GM18519 (cell line): ENCODE measurements at regions not wholly inside any gene's neighbourhood (a gene's known extent, or its start where the extent isn't known, plus 50 kb on each side); places are given as distances from the start of the nearest gene placed in this dataset.
"Not testable (repeated sequence)": the region's sequence is repeated elsewhere in the genome, so short reads cannot be mapped to it uniquely, and the experiment has no call there.

Experiments
- ATAC-seq: cut with Tn5 transposase; IDR thresholded peaks from one replicate; pipeline ENCODE4 v1.9.1; 2021; ENCODE audit warnings: mild to moderate bottlenecking, moderate library complexity; ENCODE audit not compliant: unreplicated experiment, low FRiP score

DNA sequence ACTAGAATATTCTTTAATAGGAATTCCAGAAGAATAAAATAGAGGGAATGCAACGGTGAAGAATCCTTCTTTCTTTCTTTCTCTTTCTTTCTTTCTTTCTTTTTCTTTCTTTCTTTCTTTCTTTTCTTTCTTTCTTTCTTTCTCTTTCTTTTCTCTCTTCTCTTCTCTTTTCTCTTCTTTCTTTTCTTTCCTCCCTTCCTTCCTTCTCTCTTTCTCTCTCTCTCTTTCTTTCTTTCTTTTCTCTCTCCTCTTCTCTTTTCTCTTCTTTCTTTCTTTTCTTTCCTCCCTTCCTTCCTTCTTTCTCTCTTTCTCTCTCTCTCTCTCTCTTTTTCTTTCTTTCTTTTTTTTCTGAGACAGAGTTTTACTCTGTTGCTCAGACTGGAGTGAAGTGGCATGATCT, 160.8 kb upstream of the PRICKLE1 start:
- ATAC-seq = no peak

DNA sequence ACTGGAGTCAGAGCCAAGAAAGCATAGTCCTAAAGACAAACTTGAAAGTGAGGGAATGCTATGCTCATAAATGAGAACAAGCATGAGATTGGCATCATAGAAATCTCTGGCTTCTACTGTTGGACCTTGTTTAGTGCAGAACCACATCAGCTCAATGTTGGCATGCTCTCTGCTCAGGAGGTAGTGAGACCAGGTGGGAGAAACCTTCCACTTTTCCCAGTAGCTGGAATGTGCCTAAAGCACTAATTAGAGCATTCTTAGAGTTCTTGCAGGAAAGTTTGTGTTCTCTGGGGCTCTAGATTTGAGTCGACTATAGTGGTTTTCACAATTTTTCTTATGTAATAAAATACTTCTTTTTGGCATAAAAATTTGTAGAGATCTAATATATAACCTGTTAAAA, 159.7 kb upstream of the PRICKLE1 start:
- no peak for ATAC-seq

DNA sequence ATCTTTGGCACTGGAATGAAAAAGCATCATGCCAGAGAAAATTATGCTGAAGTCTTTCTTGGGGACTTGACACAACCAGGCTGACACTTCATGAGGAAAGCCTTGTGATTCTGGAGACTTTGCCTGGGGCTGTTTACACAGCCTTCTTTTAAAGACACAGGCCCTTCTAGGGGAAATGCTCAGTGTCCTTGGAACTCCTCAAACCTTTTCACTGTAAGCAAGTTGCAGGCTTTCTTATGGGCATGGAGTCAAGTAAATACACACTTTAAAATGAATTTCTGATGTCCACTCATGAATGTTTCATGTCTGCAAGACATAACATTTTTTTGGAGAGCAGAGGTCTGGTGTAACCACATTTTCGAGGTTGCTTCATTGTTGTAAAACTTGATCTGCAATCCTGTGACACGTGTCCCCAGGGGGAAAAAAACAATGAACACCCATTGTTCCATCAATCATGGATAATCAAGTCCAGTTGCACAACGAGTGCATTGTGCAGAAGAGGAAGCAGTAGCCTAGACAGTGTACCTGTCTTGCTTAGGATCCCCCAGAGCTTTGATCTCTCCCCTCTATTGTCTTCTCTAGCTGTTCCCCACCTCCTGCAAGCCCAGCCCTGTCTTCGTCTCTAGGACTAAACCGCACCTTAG, 155.1 kb upstream of the PRICKLE1 start:
- ATAC-seq = no peak

DNA sequence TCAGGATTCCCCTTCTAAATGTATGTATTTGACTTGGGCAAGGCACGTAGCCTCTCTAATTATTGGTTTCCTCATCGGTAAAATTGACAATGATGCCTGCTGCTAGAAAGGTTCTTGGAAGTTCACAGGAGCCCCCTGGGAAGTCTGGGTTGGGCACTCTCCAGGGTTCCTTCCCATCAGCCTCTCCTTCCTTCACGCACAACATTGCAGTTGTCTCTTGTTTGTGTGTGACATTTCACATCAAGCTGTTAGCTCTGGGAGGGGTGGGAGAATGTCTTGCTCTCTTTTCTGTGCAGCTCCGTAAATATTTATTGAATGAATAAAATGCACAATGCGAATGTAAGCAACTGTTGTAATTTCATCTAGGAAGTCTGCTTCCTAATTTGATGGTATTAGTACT, 153.2 kb upstream of the PRICKLE1 start:
- ATAC-seq = no peak

DNA sequence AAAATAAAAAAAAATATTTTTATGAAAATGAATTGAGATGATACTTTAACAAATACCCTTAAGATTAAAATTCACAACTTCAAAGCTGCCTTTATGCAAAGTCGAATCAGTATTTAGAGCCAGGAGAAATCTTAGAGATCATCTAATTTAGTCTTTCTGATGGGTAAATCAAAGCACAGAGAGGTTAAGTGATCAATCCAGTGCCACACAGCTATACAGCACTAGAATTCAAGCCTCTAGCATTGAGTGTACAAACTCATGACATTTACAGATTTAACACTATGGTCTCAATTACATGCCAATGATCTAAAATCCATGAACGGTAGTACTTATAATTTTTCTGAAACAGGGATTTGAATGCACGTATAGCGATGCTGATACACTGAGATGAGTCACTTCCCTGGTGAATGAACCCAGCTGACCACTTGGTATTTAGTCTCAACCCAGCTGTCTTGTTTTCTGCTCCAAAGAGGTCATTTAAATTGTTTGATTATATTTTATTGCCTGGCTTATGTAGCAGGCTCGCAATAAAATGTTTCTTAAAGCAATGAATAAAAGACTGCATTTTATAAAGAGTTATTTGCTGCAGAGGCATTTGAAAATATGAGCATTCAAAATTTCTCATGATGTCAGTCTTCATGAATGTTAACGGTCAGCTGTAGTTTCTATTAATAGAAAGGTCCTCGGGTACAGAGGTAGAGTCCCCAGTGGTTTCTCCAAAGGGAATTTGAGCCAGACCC, 152.4 kb upstream of the PRICKLE1 start:
- no peak for ATAC-seq

DNA sequence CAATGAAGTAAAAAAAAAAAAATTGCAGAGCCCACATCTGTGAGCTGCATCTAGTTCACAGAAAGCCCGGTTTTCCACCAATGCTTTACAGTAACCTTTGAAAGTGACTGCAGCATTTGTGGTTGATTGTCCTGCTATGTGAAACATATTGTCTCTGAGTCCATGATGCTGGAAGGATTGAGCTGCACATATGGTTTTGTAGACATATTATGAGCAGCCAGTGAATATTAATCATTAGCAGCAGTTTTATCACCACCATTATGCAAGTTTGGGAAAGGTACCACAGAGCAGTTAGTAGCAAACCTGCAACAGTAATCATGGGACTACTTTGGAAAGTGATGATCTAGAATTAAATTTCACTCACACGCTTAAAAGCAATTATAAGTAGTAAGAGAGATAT, 151.5 kb upstream of the PRICKLE1 start:
- no peak for ATAC-seq

DNA sequence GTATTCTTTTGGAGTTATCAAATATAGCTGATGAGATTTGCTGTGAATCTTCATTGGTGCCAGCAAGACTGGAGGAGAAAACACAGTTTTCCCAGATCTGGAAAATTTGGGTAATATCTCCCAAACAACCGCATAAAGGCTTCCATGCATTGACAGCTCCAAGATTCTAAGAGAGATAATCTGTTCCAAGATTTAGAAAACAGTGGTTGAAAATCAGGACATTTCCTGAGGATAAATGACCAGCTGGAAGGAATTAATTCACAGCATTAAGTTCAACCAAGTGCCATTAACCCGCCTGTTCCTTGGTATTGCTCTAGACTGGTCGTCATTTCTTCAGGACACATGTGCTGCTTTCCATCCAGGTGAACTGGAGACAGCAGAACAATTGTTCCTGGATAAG, 147.9 kb upstream of the PRICKLE1 start:
- ATAC-seq = no peak

DNA sequence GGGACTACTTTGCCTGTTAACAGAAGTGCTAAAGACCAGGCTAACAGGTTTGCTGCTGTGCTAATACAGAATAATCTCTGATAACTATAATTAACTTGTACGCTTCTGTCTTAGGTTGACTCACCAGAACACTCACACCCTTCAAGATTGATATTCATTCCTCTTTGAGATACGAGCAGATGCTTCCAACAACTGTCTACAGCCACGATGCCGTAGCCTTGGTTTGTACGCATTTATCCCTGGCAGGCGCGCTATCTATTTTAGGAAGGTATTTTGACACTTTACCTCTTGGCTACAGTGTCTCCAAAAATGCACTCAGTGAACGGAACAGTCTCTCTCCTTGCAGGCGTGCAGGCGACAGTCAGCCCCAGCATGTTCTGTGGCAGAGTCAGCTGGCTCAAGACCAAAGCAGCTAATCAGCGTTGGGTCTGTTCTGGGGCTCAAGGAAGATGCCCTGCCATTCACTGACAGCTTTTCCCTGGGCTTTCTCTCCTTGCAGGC, 146.4 kb upstream of the PRICKLE1 start:
- no peak for ATAC-seq

DNA sequence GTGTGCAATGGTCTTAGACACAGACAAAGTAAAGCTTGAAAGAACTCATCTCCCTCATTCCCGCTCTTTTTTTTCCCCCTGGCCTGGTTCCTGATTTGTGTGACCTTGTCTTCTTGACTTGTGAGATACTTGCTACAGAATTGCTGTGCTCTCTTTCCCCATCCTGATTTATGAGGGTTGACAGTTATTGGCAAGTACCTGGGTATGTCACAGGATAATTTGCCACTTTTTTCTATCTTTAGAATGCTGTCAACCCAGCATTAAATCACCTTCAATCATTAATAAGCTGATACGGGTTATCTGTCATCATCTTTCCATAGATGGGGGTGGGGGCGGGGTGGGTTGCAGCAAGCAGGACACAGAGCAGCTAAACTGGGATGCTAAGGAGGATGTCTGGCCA, 144.4 kb upstream of the PRICKLE1 start:
- ATAC-seq = no peak

DNA sequence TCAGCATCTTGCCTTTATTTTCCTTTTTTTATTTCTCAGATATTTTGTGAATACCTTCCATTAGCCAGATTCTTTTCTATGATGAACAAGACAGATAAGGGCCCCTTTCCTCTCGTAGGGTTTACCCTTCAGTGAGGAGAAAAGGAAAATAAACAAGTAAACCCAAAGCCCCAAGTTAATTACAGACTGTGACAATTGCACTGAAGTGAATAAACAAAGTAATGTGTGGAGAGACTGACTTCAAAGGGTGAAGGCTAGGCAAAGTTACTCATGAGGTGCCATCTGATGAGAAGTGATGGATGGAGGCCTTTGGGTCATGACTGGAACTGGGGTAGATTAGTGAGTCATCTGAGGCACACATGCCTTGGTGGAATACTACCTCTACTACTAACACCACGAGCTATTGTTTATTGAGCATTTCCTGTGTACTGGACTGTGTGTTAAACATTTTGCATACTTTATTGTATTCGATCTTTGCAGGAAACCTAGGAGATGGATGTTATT, 143.4 kb upstream of the PRICKLE1 start:
- no peak for ATAC-seq

DNA sequence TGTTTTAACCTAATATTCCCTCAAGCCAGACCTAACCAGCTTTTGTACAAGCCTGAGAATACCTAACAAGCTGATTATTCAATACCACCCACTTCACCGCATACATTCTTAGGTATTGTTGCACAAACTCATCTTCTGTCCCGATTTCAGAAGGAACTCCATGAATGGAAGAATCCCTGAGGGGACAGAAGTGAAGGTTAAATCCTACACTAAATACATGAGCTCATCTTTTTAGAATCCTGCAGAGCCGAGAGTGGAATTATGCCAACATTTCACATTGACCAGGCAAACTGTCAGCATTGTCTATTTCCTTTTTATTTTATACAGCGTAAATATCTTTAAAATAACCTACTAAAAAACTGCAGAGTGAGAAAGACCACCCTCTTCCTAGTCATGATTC, 140.7 kb upstream of the PRICKLE1 start:
- no peak for ATAC-seq

DNA sequence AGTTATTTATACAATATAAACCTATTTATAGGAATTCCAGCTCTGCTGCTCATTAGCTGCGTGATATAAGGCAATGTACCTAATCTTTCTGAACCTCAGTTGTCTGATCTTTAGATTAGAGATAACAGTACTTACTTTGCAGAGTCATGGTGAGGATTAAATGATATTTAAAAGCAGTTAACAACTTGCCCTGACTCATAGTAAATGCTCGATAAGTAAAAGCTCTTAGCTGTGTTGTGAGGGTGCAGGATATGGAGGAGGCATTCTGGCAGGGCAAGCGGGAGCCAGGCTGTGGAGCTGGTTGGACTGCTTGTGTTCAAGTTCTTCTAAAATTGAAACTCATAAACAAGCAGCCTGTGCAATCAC, 140.0 kb upstream of the PRICKLE1 start:
- ATAC-seq = no peak

DNA sequence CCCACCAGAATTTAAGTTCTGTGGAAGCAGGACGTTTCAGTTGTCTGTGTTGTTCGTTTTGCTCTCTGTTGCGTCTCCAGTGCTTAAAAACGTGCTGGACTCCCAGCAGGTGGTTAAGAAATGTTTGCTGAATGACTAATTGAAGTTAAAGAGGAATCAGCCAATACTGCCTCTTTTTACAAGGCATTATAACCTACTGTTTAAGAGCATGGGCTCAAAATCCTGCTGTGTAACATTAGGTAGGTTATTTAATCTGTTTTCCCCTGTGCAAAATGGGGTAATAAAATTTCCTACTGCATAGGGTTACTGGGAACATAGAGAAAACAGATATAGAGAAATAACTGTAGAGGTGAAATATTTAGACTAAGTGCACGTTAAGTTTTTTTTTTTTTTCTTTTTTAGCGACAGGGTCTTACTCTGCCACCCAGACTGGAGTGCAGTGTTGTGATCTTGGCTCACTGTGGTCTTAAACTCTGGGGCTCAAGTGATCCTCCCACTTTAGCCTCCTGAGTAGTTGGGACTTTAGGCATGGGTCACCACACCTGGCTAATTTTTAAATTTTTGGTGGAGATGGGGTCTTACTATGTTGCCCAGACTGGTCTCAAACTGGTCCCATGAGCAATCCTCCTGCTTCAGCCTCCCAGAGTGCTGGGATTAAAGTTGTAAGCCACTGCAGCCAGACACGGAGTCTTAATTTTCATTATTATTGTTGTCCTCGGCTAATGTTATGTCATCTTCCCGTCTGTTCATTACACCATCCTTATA, 139.4 kb upstream of the PRICKLE1 start:
- no peak for ATAC-seq

DNA sequence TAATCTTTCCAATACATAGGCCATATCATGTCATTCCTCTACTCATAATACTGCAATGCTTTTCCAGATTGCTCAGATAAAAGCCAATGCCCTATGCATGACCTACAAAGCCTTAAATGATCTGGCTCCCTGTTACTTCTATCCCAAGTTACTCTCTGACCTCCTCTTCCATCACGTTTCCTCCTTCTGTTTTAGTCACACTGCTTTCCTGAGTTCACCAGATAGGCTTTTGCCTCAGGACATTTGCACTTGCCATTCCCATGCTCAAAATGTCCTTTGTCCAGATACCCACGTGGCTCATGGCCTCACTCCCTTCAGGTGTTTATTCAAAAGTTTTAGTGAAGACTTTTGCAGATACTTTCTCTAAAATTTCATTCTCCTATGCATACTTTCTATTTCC, 138.7 kb upstream of the PRICKLE1 start:
- no peak for ATAC-seq

DNA sequence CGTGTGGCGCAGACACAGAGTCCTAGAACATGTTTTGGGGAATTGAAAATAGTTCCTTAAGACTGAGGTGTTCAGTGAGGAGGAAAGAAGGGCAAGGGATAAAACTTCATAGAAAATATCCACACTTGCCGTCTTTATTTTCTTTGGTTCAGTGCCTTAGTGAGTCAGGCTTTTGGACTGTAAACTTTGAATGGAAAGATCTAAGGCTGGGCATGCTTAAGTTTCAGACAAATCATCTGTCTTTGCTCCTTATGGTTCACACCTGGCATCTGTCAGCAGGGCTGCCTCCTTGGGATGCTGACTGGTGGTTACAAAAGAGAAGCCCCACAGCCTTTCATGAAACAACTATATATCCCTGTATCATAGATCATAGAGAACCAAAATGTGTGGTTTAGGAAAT, 136.3 kb upstream of the PRICKLE1 start:
- no peak for ATAC-seq

DNA sequence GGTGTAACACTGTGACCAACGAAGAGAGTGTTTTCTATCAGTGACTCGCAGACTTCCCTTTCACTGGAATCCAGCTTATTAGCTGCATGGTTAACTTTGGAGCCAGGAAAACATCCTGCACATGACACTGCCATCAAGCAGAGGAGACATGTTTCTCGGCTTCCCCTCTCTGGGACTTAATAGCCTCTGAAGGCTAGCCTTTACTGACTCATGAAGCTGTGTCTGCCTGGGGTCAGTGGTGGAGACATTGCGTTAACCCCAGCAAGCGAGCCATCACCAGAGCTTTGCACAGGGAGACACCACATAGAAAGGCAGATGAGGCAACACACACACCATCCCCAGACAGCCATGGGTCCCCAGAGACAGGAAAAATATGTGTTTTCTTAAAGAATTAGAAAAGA, 126.9 kb upstream of the PRICKLE1 start:
- no peak for ATAC-seq

DNA sequence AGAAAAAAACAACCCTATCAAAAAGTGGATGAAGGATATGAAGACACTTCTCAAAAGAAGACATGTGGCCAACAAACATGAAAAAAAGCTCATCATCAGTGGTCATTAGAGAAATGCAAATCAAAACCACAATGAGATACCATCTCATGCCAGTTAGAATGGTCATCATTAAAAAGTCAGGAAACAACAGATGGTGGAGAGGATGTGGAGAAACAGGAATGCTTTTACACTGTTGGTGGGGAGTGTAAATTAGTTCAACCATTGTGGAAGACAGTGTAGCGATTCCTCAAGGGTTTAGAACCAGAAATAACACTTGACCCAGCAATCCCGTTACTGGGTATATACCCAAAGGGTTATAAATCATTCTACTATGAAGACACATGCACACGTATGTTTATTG, 124.0 kb upstream of the PRICKLE1 start:
- not testable (repeated sequence) for ATAC-seq

DNA sequence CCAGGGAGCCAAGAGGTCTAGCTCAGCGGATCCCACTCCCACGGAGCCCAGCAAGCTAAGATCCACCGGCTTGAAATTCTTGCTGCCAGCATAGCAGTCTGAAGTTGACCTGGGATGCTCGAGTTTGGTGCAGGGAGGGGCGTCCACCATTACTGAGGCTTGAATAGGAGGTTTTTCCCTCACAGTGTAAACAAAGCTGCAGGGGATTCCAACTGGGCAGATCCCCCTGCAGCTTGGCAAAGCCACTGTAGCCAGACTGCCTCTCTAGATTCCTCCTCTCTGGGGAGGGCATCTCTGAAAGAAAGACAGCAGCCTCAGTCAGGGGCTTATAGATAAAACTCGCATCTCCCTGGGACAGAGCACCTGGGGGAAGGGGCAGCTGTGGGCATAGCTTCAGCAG, 118.8 kb upstream of the PRICKLE1 start:
- not testable (repeated sequence) for ATAC-seq

DNA sequence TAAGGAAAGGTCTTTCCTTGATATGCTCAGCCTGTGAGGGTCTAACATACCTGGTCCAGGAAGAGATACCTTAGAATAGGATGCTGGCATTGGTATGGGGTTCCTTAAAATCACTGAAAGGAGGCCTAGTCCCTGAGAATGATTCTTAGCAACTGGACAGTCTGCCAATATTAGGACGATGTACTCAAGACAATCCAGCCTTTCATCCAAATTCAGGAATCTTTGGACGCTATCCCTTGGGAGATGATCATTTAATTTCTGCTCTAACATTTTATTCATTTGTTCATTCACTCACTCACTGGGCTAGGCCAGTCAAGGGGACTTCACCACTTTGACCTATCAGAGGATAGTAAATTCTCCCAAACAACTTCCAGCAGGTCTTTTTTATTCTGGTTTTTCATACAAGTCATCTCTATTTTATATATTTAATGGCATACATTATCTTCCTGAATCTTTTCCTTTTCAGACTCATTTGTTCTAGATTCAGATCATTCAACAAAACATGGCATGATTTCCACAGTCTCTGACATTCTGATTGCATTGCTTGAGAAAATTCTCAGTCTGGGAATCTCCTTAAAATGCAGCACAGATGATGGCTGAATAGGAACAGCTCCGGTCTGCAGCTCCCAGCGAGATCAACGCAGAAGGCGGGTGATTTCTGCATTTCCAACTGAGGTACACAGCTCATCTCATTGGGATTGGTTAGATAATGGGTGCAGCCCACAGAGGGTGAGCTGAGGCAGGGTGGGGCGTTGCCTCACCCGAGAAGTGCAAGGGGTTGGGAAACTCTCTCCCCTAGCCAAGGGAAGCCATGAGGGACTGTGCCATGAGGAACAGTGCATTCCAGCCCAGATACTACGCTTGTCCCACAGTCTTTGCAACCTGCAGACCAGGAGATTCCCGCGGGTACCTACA, 118.0 kb upstream of the PRICKLE1 start:
- ATAC-seq = no peak

DNA sequence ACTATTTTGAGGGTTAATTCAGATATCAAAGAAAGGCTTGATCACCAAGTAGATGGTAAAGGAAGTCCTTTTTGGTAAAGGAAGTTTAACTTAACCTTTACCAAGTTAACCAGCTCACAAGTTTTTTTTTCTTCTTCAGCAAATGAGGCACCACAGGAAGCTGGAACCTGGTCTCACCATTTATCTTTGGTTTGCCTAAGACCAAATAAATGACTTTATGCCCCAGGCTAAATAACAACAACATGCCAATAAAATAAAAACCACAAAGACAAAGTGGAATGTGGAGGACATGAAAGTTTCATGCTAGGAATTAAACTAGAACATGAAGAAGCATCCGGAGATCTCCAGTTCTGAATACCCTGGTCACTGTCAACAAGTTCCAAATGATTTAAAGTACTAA, 116.8 kb upstream of the PRICKLE1 start:
- no peak for ATAC-seq
